Stomach smooth muscle (tissue), 2 donors: ENCODE measurements at regions not wholly inside any gene's neighbourhood (a gene's known extent, or its start where the extent isn't known, plus 50 kb on each side); places are given as distances from the start of the nearest gene placed in this dataset.
"Not testable (repeated sequence)": the region's sequence is repeated elsewhere in the genome, so short reads cannot be mapped to it uniquely, and the experiment has no call there.

ENCODE experiments used
- H3K27ac ChIP-seq: one replicate; pipeline ENCODE4 v1.7.0; 2013; ENCODE audit warnings: mild to moderate bottlenecking, low read length, inconsistent platforms
- H3K27me3 ChIP-seq, 2 donors: one replicate each; pipeline ENCODE4 v1.7.0; 2013; ENCODE audit warnings: low read length in 2 of 2; ENCODE audit not compliant: insufficient read depth in 2 of 2, control insufficient read depth in 1 of 2
- H3K36me3 ChIP-seq, 2 donors: one replicate each; pipeline ENCODE4 v1.7.0; 2013; ENCODE audit warnings: low read length in 2 of 2; ENCODE audit not compliant: control insufficient read depth in 2 of 2, insufficient read depth in 2 of 2
- H3K4me1 ChIP-seq: one replicate; pipeline ENCODE4 v1.7.0; 2013; ENCODE audit warnings: low read length; ENCODE audit not compliant: control insufficient read depth, insufficient read depth
- H3K4me3 ChIP-seq, 2 donors: one replicate each; pipeline ENCODE4 v1.7.0; 2013; ENCODE audit warnings: low read length in 2 of 2
- H3K9ac ChIP-seq, 2 donors: one replicate each; pipeline ENCODE4 v1.7.0; 2013; ENCODE audit warnings: low read length in 2 of 2, mild to moderate bottlenecking in 1 of 2
- H3K9me3 ChIP-seq, 2 donors: one replicate each; pipeline ENCODE4 v1.7.0; 2013; ENCODE audit warnings: low read length in 2 of 2; ENCODE audit not compliant: control insufficient read depth in 2 of 2
- donor health status: healthy.
- donor health status: Pancreatic carcinoma.

DNA sequence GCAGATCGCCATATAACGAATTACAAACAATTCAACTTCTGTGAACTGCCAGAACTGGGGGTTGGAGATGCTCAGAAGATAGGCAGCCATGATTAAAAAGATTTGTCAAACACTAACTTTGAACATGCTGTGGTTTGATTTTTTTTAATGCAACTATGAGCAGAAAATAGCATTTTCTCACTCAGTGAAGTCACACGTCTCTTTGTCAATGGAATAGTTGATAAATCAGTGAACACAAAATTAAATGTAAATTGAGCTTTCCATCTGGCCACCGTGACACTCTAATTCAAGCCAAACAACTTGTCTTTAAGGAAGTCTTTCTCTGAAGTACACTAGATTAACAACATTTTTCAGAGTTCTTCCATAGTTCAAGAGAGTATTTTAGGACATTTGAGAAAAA, 228.6 kb upstream of the LINC00305 start:
- Histone ChIP-seq H3K9me3 (no peaks in the 10 kb centered on the region), H3K4me1 (no peaks in the 10 kb centered on the region), H3K36me3 (no peaks in the 10 kb centered on the region), H3K9ac (no peak overlapping the region), H3K27ac (no peak overlapping the region), H3K27me3 (no peaks in the 10 kb centered on the region), H3K4me3 (no peak overlapping the region)

DNA sequence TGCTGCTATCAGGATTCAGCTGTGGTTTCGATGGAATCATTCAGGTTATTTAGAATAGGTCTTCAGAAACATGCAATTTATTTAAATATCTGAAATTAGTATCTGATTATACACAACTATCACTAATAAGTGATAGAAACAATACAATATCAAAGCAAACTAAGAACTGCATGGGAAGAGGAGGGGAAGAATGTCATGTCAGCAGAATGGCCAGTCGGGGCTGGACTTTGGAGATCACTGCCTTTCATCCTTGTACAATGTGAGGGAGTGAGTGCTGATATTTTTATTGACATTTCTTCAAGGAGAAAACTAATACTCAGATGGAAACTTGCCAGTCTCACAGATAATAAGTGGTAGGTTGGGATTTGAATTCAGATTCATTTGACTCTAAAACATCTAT, 224.0 kb upstream of the LINC00305 start:
- H3K4me3 ChIP-seq = no peak overlapping the region

DNA sequence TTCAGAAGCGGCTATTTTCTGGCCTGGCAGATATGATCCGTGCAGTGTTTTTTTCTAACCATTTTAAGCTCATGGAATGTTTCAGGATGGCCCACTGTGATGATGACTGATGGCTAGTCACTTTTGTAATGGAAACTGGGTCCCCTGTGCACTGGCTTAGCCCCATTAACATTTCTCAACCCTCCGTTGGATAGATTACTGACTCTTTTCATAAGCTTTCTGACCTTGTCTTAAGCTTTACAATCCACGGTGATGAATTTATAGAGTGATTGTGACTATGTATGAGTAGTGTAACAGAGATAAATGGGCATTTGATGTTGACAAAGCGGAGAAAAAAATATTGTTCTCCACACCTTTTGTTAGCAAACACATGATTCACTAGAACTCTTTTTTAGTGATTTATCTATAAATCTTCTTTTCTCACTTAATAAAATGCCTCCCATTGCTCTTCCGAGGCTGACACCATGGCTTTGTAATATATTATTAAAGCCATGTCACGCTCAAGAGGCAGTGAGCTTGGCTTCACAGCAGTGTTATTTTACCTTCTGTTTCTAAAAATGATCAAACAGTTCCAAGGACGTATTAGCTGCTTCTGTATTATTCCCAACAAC, 221.0 kb upstream of the LINC00305 start:
- not testable (repeated sequence) for H3K9me3 ChIP-seq, H3K36me3 ChIP-seq, H3K4me3 ChIP-seq

More for the DNA sequence above, 224.0 kb upstream of the LINC00305 start:
- H3K9me3 ChIP-seq = no peaks in the 10 kb centered on the region
- no peaks in the 10 kb centered on the region for H3K27me3 ChIP-seq
- no peak overlapping the region for H3K27ac ChIP-seq
- no peak overlapping the region for H3K9ac ChIP-seq
- no peaks in the 10 kb centered on the region for H3K4me1 ChIP-seq
- H3K36me3 ChIP-seq = no peaks in the 10 kb centered on the region

DNA sequence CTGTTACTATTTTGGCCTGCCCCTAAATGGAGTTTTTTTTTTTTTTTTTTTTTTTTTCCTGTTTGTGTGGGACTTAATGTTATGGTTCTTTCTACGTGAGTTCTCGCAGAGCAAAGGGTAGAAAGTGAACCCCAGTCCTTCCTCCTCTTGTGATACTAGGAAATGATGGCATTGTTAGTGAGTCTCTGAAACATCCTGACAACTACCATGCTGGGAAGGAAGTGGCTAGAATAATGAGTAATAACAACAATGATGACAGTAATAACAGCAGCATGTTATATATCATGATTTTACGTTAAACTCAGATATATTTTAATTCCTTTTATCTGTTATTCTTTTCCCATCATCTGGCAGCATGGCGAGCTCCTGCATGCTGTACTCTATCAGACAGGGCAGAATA, 216.2 kb upstream of the LINC00305 start:
- no peak overlapping the region for H3K9ac ChIP-seq
- H3K4me1 ChIP-seq = no peaks in the 10 kb centered on the region
- H3K9me3 ChIP-seq = no peaks in the 10 kb centered on the region
- no peak overlapping the region for H3K4me3 ChIP-seq
- no peaks in the 10 kb centered on the region for H3K27me3 ChIP-seq
- H3K36me3 ChIP-seq = no peaks in the 10 kb centered on the region
- no peak overlapping the region for H3K27ac ChIP-seq

More for the DNA sequence above, 221.0 kb upstream of the LINC00305 start:
- H3K4me1 ChIP-seq, H3K9ac ChIP-seq, H3K27ac ChIP-seq, H3K27me3 ChIP-seq: not testable (repeated sequence)

DNA sequence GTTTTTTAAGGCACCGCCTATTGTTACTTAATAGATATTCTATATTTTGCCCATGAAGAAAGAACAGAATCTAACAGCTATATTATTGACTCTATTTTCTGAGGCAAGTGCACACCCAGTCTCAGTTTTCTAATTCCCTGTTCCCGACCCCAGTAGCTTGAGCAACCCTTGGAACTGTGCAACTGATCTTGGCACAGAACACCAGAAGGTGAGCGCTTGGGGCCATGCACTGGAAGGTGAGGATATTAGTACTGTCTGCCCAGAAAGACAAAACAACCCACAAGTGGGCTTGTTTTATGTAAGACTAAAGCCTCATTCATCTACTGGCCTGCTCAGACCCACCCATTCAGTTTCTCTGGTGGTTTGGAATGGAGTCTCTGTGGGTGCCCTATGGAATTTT, 188.8 kb upstream of the LINC00305 start:
- no peak overlapping the region for H3K9ac ChIP-seq

DNA sequence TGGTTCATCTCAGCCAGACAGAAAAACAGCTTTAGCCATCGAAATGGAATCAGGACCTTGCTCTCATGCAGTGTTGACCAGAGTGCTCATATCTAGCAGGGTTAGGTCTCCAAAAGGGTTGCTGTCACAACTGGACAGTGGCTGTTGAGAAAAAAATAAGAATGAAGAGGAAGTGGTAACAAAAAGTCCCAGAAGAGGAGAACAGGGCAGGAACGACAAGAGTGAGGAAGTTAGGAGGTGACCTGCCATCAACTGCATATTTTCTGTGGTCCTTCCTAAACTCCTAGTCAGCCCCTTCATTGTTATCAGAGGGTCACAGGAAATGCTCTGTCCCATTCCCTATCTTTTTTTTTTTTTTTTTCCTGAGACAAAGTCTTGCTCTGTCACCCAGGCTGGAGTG, 188.1 kb upstream of the LINC00305 start:
- H3K27me3 ChIP-seq = no peaks in the 10 kb centered on the region
- H3K27ac ChIP-seq = no peak overlapping the region
- H3K9ac ChIP-seq = no peak overlapping the region
- no peak overlapping the region for H3K4me3 ChIP-seq
- no peaks in the 10 kb centered on the region for H3K36me3 ChIP-seq
- H3K4me1 ChIP-seq = no peaks in the 10 kb centered on the region
- no peaks in the 10 kb centered on the region for H3K9me3 ChIP-seq

More for the DNA sequence above, 188.8 kb upstream of the LINC00305 start:
- no peaks in the 10 kb centered on the region for H3K9me3 ChIP-seq
- no peak overlapping the region for H3K27ac ChIP-seq
- no peaks in the 10 kb centered on the region for H3K4me1 ChIP-seq
- H3K36me3 ChIP-seq = no peaks in the 10 kb centered on the region
- no peak overlapping the region for H3K4me3 ChIP-seq
- no peaks in the 10 kb centered on the region for H3K27me3 ChIP-seq

DNA sequence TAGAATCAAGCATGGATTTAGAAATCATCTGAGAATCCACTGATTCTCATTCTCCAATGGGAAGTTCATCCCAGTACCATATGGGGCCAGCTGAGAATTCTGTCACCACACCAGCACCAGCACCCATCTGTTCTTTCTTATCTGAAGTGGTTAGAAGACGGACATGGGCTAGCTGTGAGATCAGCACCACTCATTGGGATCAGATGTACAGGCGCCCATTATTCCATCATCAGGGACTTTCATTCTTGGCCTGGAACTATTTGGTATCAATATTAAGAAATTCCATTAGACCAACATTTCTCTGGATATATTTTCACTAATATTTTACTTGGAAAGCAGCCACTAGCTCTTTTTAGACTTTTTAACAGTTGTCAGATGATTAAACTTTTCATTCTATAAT, 185.9 kb upstream of the LINC00305 start:
- H3K4me1 ChIP-seq = no peaks in the 10 kb centered on the region

DNA sequence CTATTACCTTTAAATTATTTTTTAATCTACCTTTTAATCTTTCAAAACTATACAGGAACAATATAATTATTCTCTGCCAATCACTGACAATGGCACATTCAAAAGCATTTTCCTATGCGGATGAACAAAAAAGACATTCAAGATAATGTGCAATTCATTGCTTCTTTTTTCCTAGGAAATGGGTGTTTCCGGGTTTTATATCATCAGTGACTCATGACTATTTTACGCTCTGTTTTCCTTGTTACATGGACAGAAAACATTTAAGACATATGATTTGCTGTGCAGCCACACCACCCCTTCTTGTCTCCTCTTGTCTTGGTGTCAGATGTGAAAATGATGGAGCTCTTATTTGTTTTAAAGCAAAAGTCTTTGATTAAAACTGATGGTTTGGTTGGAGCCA, 184.7 kb upstream of the LINC00305 start:
- Histone ChIP-seq H3K27ac (no peak overlapping the region), H3K36me3 (no peaks in the 10 kb centered on the region), H3K4me1 (no peaks in the 10 kb centered on the region), H3K9me3 (no peaks in the 10 kb centered on the region), H3K9ac (no peak overlapping the region), H3K4me3 (no peak overlapping the region), H3K27me3 (no peaks in the 10 kb centered on the region)

More for the DNA sequence above, 185.9 kb upstream of the LINC00305 start:
- H3K27me3 ChIP-seq = no peaks in the 10 kb centered on the region
- H3K27ac ChIP-seq = no peak overlapping the region
- no peaks in the 10 kb centered on the region for H3K9me3 ChIP-seq
- no peaks in the 10 kb centered on the region for H3K36me3 ChIP-seq
- no peak overlapping the region for H3K4me3 ChIP-seq
- H3K9ac ChIP-seq = no peak overlapping the region

DNA sequence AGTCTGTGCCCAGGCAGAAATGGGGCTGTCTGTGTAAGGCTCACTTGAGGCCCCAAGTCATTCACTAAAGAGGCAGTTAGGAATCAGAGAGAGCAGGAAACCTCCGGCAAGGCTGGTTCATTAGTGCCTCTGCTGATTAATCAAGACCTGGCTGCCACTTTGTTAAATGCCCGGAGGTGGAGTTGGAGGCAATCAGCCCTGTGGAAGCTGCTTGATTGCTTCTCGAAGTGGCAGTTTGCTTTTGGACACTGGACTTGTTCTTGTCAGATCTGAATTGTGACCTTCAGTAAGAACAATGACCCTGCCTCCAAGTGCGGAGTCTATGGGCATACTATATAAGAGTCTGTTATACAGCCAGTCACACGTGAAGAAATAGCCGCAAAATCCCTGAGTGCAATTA, 183.9 kb upstream of the LINC00305 start:
- no peaks in the 10 kb centered on the region for H3K36me3 ChIP-seq
- no peaks in the 10 kb centered on the region for H3K4me1 ChIP-seq
- no peaks in the 10 kb centered on the region for H3K9me3 ChIP-seq
- no peak overlapping the region for H3K27ac ChIP-seq
- H3K27me3 ChIP-seq = no peaks in the 10 kb centered on the region
- H3K9ac ChIP-seq = no peak overlapping the region
- H3K4me3 ChIP-seq = no peak overlapping the region

DNA sequence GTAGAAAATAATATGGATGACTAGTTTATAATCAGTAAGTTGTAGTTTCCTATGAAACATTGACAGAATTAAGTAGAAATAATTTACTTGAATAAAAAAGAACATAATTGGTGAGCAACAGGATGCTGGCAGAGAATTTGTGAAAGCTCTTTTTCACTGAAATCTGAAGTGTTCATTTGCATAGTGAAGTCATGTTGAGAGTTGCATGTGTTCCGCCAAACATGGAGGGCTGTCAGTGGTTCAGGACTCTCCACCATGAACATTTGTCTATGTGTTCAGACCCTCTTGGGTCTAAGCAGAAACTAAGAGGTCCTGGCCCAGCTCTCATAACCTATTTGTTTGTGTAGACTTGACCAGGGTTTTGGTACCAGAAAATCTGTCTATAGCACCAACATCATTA, 182.5 kb upstream of the LINC00305 start:
- Histone ChIP-seq H3K9ac (no peak overlapping the region), H3K9me3 (no peaks in the 10 kb centered on the region), H3K36me3 (no peaks in the 10 kb centered on the region), H3K4me1 (no peaks in the 10 kb centered on the region), H3K4me3 (no peak overlapping the region), H3K27me3 (no peaks in the 10 kb centered on the region), H3K27ac (no peak overlapping the region)

DNA sequence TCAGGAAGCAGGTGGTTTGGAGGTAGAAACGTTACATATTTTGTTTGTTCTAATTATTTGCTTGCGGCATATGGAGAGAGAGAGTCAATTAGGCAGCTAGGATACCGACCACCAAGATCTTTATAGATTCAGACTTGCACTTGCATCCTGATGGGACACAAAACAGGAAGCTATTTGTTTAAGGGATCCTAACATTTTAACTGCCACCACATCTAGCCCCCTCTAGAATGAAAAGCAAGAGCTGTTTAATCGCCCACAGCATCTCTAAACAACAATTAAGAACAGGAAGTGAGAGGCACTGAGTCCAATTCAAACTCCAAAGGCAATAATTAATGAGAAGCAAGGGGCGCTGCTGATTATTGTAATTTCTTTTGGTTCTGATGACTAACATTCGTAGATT, 182.0 kb upstream of the LINC00305 start:
- H3K9me3 ChIP-seq = no peaks in the 10 kb centered on the region
- no peak overlapping the region for H3K27ac ChIP-seq
- H3K4me1 ChIP-seq = no peaks in the 10 kb centered on the region
- no peak overlapping the region for H3K9ac ChIP-seq
- no peak overlapping the region for H3K4me3 ChIP-seq
- no peaks in the 10 kb centered on the region for H3K36me3 ChIP-seq
- H3K27me3 ChIP-seq = no peaks in the 10 kb centered on the region
